SK-N-MC (cell line): ENCODE measurements at regions not wholly inside any gene's neighbourhood (a gene's known extent, or its start where the extent isn't known, plus 50 kb on each side); places are given as distances from the start of the nearest gene placed in this dataset.

Source experiments
- EZH2 ChIP-seq: fragments of 200-600 bp; sonication (generic); IDR thresholded peaks from one replicate; pipeline ENCODE4 v1.6.1; 2017; ENCODE audit warnings: antibody characterized with exemption
- POLR2AphosphoS5 ChIP-seq: IDR thresholded peaks from 2 replicates; pipeline ENCODE4 v1.6.1; 2012; ENCODE audit warnings: mild to moderate bottlenecking, low read depth, low read length, borderline replicate concordance

GRCh38 chr12:105761075-105761474, 377.7 kb downstream of the NUAK1 start:
- no peak for TF ChIP-seq POLR2AphosphoS5
- no peak for TF ChIP-seq EZH2
